Esophagus squamous epithelium (tissue), 4 donors: ENCODE measurements at regions not wholly inside any gene's neighbourhood (a gene's known extent, or its start where the extent isn't known, plus 50 kb on each side); places are given as distances from the start of the nearest gene placed in this dataset.

ENCODE experiments used
- CTCF ChIP-seq, 6 experiments: fragments of 450-650 bp in 4 of 6; fragments of 200-600 bp in 2 of 6; sonication (generic) in 2 of 6; IDR thresholded peaks; one replicate each; pipeline ENCODE4 v1.5.1; 2016 to 2019; ENCODE audit warnings: antibody characterized with exemption in 6 of 6, mild to moderate bottlenecking in 4 of 6, moderate library complexity in 4 of 6
- POLR2A ChIP-seq, 4 donors: fragments of 450-650 bp; IDR thresholded peaks; one replicate each; pipeline ENCODE4 v1.6.1; 2017; ENCODE audit warnings: antibody characterized with exemption in 4 of 4, mild to moderate bottlenecking in 4 of 4, moderate library complexity in 3 of 4

- TF ChIP-seq POLR2A (IDR thresholded peaks at IDR 0.05) (no peak), CTCF (IDR thresholded peaks at IDR 0.05) (no peak)
Observed at GRCh38 chrX:143298663-143299241, 218.5 kb downstream of the SPANXN3 start.
